ENCODE measurements at regions not wholly inside any gene's neighbourhood (a gene's known extent, or its start where the extent isn't known, plus 50 kb on each side); places are given as distances from the start of the nearest gene placed in this dataset.
"Not testable (repeated sequence)": the region's sequence is repeated elsewhere in the genome, so short reads cannot be mapped to it uniquely, and the experiment has no call there.

DNA sequence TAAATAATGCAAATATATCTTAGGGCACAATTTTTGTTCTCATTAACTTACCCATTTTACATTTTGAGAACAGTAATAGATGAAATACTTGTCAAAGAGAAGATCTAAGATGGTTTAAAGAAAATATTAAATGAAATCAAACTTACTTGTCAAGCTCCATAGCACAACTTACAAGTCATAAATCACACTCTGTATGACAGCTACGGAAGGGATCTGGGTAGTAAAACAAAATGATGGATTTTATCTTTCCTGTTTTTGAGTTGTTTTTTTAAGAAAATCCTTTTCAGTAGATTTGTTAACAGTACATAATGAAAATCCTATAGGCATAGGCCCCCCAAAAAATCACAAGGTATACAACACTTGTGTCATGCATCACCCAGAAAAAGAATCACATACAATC lies 84.4 kb upstream of the ANTXRL start:
- not testable (repeated sequence) for DNase-seq (ENCODE audit: low read depth in 3 of 3)

DNA sequence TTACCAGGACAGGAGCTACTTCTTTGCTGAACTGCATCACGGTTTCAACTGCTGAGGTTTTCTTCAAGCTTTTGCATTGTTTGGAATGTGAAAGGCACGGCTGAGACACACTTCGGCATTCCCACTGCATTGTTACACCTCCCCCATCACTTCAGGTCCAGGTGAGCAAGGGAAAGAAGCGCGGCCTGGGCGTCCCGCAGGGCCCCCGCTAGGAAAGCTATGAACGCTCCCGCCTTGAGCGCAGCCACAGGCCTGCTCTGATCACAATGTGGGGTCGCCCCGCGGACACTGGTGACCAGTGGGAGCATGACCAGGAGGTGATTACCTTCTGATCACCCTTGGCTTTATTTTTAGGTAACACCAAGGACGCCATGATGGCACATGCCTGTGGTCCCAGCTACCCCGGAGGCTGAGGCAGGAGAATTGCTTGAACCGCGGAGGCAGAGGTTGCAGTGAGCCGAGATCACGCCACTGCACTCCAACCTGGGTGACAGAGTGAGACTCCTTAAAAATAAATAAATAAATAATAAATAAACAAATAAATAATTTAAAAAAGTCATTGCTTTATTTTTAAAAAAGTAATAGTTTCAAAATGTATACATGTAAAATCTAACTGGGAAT lies 82.2 kb upstream of the ANTXRL start:
- DNase-seq (ENCODE audit: low read depth in 3 of 3): not testable (repeated sequence)

DNA sequence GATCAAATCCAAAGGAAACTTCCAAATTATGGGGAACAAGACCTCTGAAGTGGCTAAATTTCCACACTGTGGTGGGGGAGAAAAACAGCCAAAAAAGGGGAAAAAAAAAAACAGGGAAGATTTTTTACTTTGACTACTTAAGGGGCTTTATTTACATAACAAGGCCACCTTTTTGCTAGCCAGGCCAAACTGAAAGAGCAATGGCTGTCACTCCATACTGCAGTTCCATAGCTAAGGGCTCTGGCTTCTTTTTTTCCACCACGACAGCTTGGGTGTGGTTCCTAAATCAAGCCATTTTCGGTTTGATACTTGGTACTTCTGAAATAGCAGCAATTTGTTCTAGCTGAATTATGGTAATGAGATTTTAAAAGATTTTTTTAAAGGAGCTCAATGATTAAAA lies 76.4 kb upstream of the ANTXRL start:
- not testable (repeated sequence) for DNase-seq (ENCODE audit: low read depth in 3 of 3)

DNA sequence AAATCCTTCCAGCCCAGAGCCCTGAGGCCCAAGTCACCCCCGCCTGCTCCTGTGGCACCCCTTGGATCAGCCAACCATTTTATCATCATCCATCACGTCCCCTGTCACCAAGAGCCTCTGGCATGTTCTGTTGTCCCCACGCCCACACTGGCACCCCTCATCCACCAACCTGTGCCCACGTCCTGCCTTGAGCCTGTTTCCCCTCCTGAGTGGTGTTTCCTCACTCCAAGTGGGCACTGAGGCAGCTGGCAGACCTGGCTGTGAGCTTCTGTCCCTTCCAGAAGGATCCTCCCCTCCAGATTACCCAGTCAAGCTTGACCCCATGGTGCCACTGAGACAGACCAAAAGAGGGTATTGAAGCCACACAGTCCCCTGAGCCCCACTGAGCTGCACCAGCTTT lies 71.4 kb upstream of the ANTXRL start:
- no peak for DNase-seq (ENCODE audit: low read depth in 3 of 3)

DNA sequence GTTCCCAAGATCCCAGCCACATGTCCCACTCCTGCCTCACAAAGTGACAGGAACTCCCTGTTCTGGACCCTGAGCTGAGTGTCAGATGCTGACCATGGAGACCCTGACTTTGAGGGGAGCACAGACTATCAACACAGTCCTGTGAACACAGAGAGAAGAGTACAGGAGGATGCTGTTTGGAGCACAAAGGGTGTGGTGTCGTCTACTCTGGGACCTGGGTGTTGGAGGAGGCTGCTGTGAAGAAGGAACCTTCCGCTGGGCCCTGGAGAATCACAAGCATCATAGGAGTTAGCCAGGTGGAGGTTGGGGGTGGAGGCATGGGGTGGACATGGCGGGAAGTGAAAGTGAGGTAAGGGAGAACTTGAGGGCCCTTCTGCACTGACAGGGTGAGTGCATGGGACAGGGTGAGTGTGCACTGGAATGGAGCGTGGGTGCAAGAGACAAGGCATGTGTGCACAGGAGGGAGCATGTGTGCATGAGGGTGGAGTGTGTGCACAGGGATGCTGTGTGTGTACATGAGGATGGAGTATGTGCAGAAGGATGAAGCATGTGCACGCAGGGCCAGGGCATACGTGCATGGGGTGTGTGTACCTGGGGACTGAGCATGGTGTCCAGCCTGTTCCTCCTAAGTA lies 70.7 kb upstream of the ANTXRL start:
- DNase-seq (ENCODE audit: low read depth in 3 of 3): no peak

DNA sequence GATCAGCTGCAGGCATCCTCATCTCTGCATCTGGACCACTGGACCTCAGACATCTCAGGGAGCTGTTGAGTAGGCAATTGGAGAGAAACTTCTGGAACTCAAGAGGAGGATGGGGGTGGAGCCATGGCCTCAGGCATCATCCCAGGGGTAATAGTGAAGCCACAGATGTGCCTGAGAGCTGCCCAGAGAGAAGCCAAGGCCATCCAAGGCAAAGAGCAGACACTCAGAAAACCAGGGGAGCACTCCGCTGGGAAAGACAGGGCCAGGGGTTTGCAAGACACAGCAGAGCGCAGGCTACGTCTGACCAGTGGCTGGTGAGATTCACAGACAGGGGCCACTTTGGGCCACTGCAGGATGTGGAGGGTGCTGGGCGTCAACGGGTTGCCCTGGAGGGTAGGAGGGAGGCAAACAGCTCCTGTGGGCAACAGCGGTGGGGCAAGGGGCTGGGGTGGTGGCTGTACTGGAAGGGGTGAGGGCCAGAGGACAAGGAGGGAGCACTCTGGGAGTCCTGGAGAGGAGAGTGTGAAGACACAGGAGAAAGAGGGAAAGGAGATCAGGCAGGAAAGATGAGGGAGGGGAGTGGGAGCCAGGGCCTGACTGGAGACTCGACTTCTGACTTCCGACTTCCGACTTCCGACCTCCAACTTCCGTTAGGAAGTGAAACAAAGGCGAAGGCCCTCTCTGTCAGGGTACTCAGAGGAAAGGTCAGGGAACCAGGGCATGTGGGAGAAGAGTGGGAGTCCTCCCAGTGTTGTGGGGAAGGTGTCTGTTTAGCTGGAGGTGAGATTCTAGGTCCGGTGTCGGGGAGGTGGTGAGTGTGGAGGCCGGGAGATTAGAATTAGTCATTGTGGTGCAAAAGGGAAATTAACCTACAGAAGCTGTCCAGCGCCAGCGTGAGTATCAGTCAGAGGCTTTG lies 69.7 kb upstream of the ANTXRL start:
- DNase-seq (ENCODE audit: low read depth in 3 of 3): no peak

DNA sequence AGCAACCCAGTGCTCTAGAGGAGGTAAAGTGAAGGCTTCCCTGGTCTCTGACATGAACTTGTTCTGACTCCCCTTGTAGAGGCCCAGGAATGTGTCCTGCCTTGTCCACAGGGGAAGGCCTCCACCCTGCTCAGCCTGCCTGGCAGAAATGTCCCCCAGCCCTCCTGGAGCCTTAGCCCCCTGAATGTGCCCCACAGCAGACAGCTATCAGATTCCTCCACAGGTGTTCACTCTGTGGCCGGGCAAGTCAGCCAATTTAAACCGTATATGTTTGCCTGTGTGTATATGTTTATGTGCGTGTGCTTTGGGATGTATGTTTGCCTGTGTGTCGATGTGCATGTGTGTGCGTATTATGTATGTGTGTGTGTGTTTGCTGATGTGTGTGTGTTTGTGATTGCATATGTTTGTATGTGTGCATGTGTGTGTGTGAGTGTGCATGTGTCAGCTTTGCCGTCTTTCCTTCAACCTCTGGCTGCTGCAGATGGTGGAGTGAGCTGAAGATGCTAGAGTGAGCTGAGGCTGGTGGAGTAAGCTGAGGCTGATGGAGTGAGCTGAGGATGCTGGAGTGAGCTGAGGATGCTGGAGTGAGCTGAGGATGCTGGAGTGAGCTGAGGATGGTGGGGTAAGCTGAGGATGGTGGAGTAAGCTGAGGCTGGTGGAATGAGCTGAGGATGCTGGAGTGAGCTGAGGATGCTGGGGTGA lies 68.9 kb upstream of the ANTXRL start:
- no peak for DNase-seq (ENCODE audit: low read depth in 3 of 3)

DNA sequence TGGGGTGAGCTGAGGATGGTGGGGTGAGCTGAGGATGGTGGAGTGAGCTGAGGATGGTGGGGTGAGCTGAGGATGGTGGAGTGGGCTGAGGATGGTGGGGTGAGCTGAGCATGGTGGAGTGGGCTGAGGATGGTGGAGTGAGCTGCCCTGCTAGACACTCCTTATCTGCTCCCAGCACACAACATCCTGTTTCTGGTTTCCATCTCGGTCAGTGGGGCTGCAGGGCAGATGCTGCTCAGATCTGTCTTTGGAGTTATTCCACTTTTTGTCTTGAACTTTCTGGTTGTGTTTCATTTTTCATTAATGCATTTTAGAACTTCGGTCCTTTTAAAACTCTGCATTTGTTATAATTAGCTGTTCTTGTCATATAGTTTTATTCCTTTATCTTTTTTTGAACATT lies 67.9 kb upstream of the ANTXRL start:
- no peak for DNase-seq (ENCODE audit: low read depth in 3 of 3)

DNA sequence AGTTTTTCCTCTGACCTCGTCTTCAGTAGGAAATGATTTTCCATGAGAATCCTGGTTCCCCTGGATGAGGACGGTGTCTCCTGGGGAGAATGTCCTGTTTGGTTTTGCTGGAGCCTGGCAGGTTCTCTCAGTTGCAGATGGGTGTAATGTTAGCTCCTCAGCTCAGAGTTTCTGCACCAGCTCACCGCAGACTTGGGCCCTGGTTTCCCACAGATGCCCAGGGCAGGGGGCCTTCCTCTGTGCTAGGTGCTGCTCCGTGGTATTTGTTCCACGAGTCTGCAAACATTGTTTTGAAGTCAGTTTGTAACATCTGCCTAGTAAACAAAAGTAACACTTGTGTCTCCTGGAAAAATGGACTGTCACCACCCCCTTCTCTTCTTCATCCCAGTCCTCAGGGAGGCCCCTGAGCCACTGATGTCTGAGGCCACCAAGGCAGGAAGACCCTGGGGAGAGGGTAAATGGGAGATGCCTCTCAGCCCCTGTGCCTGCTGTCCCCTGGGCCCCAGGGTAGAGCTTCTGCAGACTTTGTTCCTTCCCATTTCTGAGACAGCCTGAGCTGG lies 67.3 kb upstream of the ANTXRL start:
- DNase-seq (ENCODE audit: low read depth in 3 of 3): not testable (repeated sequence)

DNA sequence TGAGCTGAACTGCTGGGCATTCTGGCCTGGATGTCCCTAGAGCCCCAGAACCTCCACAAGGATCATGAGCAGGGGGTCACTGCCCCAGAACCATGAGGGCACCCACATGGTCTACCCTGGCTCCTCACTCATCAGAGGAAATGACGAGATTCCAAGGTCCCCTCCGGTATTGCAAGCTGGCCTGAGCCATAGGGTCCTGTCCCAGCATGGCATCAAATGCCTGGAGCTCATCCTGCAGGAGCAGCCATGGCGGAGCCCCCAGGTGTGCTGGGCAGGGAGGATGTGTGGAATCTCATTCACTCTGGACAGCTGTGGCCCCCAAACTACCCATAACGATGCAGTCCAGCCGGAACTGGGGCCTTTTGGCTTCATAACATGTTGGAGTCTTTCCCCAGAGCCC lies 66.6 kb upstream of the ANTXRL start:
- no peak for DNase-seq (ENCODE audit: low read depth in 3 of 3)

DNA sequence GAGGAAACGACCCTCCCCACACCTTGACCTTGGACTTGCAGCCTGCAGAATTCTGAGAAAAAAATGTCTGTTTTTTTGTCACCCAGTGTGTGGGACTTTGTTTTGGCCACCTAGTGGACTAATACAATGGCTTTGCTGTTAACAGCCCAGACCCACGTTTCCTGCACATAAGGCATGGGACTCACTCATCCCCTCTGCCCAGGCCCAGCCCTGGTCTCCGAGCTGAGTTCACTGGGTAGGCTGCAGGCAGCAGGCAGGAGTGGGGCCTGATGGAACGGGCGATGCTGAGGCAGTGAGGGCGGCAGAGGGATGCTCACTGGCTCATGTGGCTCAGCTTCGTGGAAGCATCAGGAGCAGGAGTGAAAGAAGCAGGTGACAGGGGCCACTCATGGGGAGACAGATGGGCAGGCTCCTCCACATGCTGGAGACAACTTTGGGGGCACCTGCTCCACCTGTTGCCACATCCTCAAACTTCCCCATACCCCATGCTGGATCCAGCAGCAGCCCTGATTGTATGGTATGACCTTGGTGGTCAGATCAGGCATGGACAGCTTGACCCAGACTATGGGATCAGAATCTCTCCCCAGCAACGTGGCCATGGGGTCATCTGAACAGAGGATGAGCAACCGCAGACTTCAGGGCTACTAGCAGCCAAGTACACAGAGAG lies 65.8 kb upstream of the ANTXRL start:
- no peak for DNase-seq (ENCODE audit: low read depth in 3 of 3)

DNA sequence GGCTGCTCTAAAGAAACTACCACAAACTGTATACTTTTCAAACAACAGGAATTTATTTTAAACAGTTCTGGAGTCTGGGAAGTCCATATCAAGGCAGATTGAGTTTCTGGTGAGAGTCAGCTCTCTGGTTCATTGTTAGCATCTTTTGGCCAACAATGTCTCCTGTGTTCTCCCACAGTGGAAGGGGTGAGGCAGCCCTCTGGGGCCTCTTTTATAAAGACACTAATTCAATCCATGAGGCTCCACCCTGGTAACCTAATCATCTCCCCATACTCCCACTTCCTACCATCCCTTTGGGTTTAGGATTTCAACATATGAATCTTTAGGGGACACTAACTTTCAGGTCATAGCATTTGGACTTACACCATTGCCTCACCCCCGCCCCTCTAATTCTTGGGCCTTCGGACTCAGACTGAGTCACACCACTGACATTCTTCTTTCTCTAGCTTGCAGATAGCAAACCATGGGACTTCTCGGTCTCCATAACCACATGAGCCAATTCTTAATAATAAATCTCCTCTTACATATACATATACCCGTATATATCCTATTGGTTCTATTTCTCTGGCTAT lies 64.3 kb upstream of the ANTXRL start:
- no peak for DNase-seq (ENCODE audit: low read depth in 3 of 3)

DNA sequence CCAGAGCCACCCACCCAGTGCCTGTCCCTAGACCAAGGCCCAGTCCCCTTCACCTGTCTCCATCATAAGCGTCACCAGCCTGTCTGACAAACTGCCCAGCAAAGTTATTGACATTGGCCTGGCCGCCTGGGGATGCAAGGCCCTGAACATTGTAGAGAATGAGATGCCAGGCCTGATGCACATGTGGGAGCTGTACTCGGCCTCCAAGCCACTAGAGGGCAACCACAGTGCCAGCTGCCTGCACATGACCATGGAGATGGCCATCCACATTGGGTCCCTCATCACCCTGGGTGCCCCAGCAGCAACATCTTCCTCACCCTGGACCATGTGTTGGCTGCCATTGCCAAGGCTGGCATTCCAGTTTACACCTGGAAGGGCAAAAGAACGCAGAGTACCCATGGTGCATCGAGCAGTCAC lies 63.7 kb upstream of the ANTXRL start:
- peak in 2 of 3 donors; percentile 18 to 23 for DNase-seq (ENCODE audit: low read depth in 3 of 3)

DNA sequence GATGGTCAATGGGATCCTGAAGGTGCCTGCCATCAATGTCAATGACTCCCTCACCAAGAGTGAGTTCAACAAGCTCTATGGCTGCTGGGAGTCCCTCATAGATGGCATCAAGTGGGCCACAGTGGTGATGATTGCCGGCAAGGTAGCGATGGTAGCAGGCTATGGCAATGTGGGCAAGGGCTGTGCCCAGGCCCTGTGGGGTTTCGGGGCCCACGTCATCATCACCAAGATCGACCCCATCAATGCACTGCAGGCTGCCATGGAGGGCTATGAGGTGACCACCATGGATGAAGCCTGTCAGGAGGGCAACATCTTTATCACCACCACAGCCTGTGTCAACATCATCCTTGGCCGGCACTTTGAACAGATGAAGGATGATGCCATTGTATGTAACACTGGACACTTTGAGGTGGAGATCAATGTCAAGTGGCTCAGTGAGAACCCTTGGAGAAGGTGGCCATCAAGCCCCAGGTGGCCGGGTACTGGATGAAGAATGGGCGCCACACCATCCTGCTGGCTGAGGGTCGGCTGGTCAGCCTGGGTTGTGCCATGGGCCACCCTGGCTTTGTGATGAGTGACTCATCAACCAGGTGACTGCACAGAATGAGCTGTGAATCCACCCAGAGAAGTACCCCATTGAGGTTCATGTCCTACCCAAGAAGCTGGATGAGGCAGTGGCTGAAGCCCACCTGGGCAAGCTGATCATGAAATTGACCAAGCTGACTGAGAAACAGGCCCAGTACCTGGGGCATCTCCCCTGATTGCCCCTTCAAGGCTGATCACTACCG lies 63.0 kb upstream of the ANTXRL start:
- no peak for DNase-seq (ENCODE audit: low read depth in 3 of 3)

DNA sequence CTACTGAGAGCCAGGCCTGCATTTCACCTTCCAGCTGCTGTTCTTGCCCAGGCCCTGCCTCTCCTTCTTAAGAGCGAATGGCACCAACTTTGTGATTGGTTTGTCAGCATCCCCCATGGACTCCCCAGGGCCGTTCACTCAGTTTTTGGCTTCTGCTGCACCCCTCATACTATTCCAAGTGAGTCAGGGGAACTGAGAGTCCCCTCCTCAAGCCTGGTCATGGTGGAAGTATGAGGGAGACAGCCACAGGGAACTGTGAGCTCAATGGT lies 62.4 kb upstream of the ANTXRL start:
- no peak for DNase-seq (ENCODE audit: low read depth in 3 of 3)

DNA sequence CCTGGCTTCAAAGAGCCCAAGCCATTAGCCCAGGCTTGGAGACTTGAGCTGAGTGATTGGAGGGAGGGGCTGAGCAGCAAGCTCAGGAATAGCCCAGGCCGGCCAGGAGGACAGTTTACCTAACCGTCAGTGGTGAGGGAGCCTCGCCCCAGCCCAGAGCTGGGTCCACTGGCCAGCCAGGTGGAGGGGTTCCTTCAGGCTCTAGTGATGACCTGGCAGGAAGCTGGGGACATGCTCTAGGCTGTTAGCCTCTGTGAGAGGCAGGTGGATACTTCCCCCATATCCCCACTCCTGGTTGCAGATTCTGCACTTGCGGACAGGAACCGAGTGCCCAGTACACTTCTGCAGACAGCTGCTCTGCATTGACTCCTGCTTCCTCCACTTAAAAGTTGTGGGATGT lies 61.2 kb upstream of the ANTXRL start:
- no peak for DNase-seq (ENCODE audit: low read depth in 3 of 3)

DNA sequence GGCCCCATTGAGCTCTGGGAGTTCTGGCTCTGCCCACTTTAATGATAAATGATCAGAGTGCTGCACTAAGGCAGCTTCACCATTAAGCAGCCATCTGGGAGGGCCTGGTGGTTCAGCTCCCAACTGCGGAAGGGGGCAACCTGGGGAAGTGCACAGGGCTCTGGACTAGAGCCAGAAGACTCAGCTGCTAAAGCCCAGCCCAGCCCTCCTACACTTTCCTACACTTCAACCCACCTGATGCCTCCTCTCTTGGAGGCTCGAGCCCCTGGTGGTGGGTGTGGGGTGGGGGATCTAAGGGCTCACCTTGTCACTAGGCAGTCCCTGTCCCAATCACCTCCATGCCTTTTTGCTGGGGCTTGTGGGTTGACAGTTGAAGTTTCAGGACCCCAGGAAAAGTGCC lies 60.6 kb upstream of the ANTXRL start:
- DNase-seq (ENCODE audit: low read depth in 3 of 3): no peak

DNA sequence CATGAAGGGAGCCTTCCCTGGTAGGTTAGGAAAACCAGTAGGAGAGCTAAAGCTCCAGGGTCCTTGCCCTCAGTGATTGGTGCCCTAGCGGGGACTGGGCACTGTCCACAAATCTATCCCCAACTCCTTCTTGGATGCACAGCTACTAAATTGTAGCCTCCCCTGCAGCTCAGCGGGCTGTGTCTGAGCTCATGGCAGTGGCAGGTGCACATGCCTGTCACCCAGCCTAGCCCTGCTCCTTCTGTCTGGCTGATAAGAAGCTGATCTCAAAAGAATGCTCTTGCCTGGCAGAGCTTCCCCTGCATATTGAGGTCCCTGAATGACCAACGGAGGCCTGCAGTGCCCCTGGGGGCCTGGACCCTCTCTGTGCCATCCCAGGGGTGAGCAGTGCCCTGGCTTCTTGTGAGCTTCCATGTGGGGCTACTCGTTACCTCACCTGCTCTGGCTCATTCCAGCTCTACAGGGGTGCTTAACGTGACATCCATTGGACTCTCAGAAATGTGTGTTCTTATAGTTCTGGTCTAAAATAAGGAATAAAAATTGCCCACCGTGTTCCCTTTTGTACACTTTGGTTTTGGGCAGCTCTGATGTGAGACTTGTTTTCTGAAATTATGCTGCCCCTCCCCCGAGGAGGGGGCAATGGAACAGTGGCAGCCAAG lies 59.8 kb upstream of the ANTXRL start:
- DNase-seq (ENCODE audit: low read depth in 3 of 3): no peak

DNA sequence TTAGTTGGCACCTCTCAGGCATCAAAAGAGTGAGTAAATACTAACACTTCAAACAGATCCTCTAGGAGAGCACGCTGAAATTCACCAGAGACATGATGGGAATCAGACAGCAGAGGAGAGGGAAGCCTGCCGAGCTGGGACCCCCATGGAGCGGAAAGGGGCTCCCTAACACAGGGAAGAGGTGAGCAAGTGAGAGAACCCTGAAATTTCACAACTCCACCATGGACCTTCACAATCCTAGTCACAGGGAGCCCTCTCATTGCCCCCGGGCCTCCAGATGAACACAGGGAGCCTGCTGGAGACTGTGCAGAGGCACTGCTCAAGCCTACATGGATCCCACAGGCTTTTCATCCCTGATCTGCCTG lies 59.2 kb upstream of the ANTXRL start:
- DNase-seq (ENCODE audit: low read depth in 3 of 3): no peak

DNA sequence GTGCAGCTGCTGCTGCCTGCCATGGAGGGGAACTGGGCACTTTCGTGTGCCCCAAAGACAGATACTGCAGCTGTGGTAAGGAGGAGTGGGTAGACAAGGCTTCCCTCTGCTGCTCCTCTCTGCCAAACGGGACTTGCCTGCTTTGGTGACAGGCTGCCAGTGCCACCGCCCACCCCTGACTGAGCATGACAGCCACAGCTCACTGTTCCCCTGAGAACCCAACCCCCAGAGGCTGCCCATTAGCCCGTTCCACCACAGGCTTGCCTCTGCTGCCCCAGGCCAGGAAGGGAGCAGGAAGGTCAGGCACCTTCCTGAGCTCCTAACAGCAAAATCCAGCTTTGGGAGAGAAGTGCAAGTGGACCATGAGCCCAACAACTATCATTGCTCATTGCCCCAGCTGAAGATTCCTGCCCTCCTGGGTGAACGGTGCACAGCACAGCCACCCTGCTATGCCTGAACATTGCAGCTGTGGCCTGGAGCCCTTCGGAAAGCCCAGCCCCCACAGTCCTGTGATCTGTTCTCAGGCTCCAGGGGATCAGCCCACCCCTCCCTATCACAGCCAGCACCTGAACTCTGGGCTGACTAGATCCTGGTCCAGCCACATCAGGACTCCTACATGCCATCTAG lies 58.7 kb upstream of the ANTXRL start:
- DNase-seq (ENCODE audit: low read depth in 3 of 3): no peak

Measured in stimulated activated CD4-positive, alpha-beta T cell treated with anti-CD3 and anti-CD28 coated beads, TNF-alpha, amount 100 ng/mL, for 48 hours (primary cell).